NCI-H524 treated with DMSO at 0.1 percent for 48 hours (cell line): ENCODE measurements at regions not wholly inside any gene's neighbourhood (a gene's known extent, or its start where the extent isn't known, plus 50 kb on each side); places are given as distances from the start of the nearest gene placed in this dataset.

Source experiments
- DNase-seq: peaks from one replicate; lab custom pipeline; 2025; lab: John Stamatoyannopoulos, UW

GRCh38 chr10:60998932-60999331 lies 54.9 kb upstream of the RHOBTB1 start:
- DNase-seq = no peak

DNA sequence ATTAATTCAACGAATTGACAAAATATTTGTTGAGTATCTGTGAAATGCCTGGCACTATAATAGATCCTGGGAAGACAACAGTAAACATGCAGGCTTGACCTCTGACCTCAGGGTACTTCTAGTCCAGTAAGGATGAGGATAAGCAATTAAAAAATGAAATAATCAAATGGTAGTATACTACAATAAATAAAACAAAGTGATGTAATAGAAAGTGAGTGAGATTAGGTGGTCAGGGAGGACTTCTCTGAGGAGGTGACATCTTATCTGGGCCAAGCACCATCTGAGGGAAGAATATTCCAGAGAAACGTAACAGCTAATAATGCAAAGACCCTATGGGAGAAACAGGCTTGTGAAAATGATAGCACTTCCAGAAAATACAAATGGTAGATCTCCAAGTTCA lies 50.1 kb upstream of the RHOBTB1 start:
- no peak for DNase-seq
